ENCODE measurements at regions not wholly inside any gene's neighbourhood (a gene's known extent, or its start where the extent isn't known, plus 50 kb on each side); places are given as distances from the start of the nearest gene placed in this dataset.

DNA sequence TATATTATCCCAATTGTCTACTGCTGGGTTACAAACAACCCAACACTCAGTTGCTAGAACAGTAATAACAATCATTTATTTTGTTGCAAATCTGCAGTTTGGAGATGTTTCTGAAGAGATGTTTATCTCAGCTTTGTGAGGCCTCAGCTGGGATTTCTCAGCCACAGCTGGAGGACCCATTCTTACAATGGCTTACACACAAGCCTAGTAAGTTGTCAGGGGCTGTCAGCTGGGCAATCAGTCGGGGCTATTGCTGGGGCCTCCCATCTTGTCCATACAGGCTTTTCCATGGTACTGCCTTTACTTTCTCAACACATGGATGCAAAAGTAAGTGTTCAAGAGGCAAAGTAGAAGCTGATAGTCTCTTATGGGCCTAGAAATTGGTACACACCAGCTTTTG is 491.7 kb upstream of the NXPH2 start:
- TF ChIP-seq, protein P1, sequence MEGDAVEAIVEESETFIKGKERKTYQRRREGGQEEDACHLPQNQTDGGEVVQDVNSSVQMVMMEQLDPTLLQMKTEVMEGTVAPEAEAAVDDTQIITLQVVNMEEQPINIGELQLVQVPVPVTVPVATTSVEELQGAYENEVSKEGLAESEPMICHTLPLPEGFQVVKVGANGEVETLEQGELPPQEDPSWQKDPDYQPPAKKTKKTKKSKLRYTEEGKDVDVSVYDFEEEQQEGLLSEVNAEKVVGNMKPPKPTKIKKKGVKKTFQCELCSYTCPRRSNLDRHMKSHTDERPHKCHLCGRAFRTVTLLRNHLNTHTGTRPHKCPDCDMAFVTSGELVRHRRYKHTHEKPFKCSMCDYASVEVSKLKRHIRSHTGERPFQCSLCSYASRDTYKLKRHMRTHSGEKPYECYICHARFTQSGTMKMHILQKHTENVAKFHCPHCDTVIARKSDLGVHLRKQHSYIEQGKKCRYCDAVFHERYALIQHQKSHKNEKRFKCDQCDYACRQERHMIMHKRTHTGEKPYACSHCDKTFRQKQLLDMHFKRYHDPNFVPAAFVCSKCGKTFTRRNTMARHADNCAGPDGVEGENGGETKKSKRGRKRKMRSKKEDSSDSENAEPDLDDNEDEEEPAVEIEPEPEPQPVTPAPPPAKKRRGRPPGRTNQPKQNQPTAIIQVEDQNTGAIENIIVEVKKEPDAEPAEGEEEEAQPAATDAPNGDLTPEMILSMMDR (IDR thresholded peaks at IDR 0.05) = no peak
- no peak for TF ChIP-seq POLR2AphosphoS5 (IDR thresholded peaks at IDR 0.05; ENCODE audit: insufficient read depth in 1 of 2, low read depth in 1 of 2)
- no peak for TF ChIP-seq POLR2A (IDR thresholded peaks at IDR 0.05)

Measured in vagina (tissue), 2 donors.